GM12865 (cell line): ENCODE measurements at regions not wholly inside any gene's neighbourhood (a gene's known extent, or its start where the extent isn't known, plus 50 kb on each side); places are given as distances from the start of the nearest gene placed in this dataset.

Source experiments
- DNase-seq: peaks from one replicate; pipeline ENCODE4 v3.0.0; 2010; ENCODE audit warnings: low read depth
- H3K4me3 ChIP-seq: 2 replicates; pipeline ENCODE4 v1.5.1; 2011; ENCODE audit warnings: mild to moderate bottlenecking, low read depth, low read length, control low read depth
- TF ChIP-seq, protein P1 (sequence below): IDR thresholded peaks from 2 replicates; pipeline ENCODE4 v1.5.1; 2011; ENCODE audit warnings: low read length, control low read depth, low read depth, inconsistent platforms; ENCODE audit not compliant: insufficient read depth; ENCODE audit errors: missing control alignments

DNA sequence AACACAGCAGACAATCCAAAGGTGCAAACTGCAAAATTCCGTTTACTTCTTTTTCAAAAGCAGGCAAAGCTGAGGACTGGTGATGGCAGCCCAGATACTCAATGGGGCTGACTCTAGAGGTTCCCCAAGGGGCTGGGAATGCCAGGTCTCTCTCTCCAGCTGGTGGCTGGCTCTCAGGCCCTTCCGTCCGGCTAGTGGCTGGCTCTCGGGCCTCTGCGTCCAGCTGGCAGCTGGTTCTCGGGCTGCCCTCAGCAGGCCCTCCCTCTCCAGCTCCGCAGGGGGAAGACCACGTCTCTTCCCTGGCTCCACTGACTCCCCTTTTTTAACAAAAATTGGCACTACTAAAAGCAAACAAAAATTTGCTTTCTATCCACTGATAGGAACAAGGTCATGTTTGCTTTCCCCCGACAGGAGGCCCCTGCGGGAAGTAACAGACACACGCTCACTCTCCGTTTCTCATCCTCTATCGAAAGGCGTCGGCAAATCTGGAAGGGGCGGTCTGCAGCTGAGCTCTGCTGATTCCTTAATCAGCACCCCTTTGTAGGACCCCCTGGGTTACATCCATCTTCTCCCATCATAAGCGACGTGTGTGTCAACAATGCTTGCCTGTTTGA is 381.4 kb downstream of the BRD1 start:
- TF ChIP-seq, protein P1, sequence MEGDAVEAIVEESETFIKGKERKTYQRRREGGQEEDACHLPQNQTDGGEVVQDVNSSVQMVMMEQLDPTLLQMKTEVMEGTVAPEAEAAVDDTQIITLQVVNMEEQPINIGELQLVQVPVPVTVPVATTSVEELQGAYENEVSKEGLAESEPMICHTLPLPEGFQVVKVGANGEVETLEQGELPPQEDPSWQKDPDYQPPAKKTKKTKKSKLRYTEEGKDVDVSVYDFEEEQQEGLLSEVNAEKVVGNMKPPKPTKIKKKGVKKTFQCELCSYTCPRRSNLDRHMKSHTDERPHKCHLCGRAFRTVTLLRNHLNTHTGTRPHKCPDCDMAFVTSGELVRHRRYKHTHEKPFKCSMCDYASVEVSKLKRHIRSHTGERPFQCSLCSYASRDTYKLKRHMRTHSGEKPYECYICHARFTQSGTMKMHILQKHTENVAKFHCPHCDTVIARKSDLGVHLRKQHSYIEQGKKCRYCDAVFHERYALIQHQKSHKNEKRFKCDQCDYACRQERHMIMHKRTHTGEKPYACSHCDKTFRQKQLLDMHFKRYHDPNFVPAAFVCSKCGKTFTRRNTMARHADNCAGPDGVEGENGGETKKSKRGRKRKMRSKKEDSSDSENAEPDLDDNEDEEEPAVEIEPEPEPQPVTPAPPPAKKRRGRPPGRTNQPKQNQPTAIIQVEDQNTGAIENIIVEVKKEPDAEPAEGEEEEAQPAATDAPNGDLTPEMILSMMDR = no peak
- no peak overlapping the region for H3K4me3 ChIP-seq
- DNase-seq = no peak

DNA sequence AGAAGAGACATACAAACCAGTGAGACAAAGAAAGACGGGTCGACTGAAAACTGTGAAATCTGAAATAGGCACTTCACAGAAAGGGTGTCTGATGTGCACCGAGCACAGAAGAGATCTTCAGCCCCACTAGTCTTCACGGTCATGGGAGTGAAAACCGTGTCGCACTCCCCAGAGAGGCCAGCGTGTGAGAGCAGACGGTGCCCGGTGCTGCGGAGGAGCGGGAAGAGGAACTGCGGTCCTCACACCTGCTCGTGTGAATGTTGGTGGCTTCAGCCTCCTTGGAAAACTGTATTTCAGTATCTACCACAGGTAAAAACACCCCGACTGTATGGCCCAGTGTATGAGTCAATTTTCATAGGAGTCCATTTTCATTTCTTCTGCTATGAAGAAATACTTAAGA is 382.9 kb downstream of the BRD1 start:
- TF ChIP-seq, protein P1 = no peak
- H3K4me3 ChIP-seq = no peak overlapping the region
- DNase-seq = no peak

DNA sequence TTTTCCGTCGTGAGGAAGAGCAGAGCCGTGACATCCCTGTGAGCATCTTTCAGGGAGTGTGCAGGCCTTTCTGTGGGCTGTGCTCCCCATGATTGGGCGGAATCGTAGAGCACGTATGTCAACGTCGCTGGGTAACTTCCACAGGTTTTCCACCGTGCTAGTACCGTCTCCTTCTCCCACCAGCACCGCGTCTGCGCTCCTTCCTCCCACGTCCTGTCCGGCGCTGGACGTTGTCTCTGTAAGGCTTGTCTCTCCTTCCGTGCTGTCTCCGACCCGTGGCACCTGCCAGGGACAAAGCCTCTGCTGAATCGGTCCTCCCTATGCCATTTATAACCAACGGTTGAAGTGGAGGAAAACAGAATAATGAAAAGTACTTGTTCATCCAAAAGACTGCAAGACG is 386.7 kb downstream of the BRD1 start:
- no peak overlapping the region for H3K4me3 ChIP-seq
- TF ChIP-seq, protein P1 = no peak
- DNase-seq = no peak

DNA sequence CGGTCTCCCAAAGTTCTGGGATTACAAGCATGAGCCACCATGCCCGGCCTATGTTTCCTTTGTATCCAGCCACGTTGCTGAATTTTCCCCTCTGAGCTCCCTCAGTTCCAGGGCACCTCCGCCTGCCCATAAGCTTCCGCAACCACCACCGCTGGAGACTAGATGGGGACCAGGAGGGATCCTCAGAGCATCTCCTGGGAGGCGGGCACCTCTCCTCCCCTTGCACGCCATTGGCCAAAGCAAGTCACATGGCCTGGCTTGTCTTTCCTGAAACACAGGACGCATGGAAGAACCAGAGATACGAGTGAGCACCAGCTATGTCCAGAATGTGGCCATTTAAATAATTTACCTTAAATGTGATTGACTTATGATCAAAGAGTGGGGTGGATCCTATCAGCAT is 388.3 kb downstream of the BRD1 start:
- no peak overlapping the region for H3K4me3 ChIP-seq
- no peak for DNase-seq
- TF ChIP-seq, protein P1 = no peak

DNA sequence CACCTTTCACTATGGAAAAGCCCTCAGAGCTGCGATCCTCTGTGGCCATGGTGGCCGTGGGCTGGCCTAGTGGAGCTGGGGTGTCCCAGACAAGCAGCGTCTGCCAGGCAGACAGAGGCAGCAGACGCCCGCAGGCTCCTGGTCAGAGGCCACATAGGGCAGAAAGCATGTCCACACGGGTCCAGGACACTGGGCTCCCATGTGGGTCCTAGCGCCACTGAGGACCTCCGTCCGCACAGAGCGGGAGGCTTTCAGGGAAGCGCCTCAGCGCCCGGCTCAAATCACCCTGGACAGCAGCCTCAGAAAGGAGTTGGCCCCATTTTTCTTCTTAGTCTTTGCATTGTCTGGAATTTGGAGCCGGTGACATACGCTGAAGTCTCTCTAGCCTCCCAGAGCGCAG is 389.7 kb downstream of the BRD1 start:
- TF ChIP-seq, protein P1 = no peak
- no peak overlapping the region for H3K4me3 ChIP-seq
- DNase-seq = no peak

GRCh38 chr22:49437356-49437755 is 390.3 kb downstream of the BRD1 start:
- no peak overlapping the region for H3K4me3 ChIP-seq
- no peak for DNase-seq
- TF ChIP-seq, protein P1 = no peak

GRCh38 chr22:49436056-49436455 is 391.6 kb downstream of the BRD1 start:
- TF ChIP-seq, protein P1 = no peak

More at GRCh38 chr22:49436056-49436455, 391.6 kb downstream of the BRD1 start:
- no peak for DNase-seq
- H3K4me3 ChIP-seq = no peak overlapping the region
